UCSD-AML1 (cell line): ENCODE measurements at regions not wholly inside any gene's neighbourhood (a gene's known extent, or its start where the extent isn't known, plus 50 kb on each side); places are given as distances from the start of the nearest gene placed in this dataset.

Source experiments
- DNase-seq: peaks from one replicate; lab custom pipeline; 2025; ENCODE audit not compliant: unreplicated experiment; lab: John Stamatoyannopoulos, UW

- DNase-seq: no peak
Measured at GRCh38 chr11:116172156-116172555, 600.6 kb downstream of the BUD13 start.

- DNase-seq: no peak
Measured at GRCh38 chr11:116171271-116172140, 601.3 kb downstream of the BUD13 start.

- DNase-seq: no peak
Measured at GRCh38 chr11:116170526-116171120, 602.2 kb downstream of the BUD13 start.

- no peak for DNase-seq
Measured at GRCh38 chr11:116169776-116170175, 603.0 kb downstream of the BUD13 start.

- no peak for DNase-seq
Measured at GRCh38 chr11:116168459-116168787, 604.4 kb downstream of the BUD13 start.

GRCh38 chr11:116167706-116168458 lies 604.9 kb downstream of the BUD13 start:
- DNase-seq: no peak

- no peak for DNase-seq
Measured at GRCh38 chr11:116166573-116167465, 606.0 kb downstream of the BUD13 start.

GRCh38 chr11:116164843-116165242 lies 607.9 kb downstream of the BUD13 start:
- no peak for DNase-seq

GRCh38 chr11:116162886-116163230 lies 609.9 kb downstream of the BUD13 start:
- no peak for DNase-seq

GRCh38 chr11:116162086-116162885 lies 610.5 kb downstream of the BUD13 start:
- no peak for DNase-seq

- no peak for DNase-seq
Measured at GRCh38 chr11:116148645-116149044, 624.1 kb downstream of the BUD13 start.

GRCh38 chr11:116148056-116148455 lies 624.7 kb downstream of the BUD13 start:
- no peak for DNase-seq

- no peak for DNase-seq
Measured at GRCh38 chr11:116145187-116145865, 627.5 kb downstream of the BUD13 start.

- no peak for DNase-seq
Measured at GRCh38 chr11:116144387-116144958, 628.3 kb downstream of the BUD13 start.

GRCh38 chr11:116138280-116138679 lies 634.1 kb upstream of the CADM1 start:
- DNase-seq: no peak

- DNase-seq: no peak
Measured at GRCh38 chr11:116137753-116138152, 633.5 kb upstream of the CADM1 start.

- peak; percentile 26 for DNase-seq
Measured at GRCh38 chr11:116136987-116137674, 632.9 kb upstream of the CADM1 start.

GRCh38 chr11:116135891-116136290 lies 631.7 kb upstream of the CADM1 start:
- no peak for DNase-seq

- no peak for DNase-seq
Measured at GRCh38 chr11:116134450-116134849, 630.2 kb upstream of the CADM1 start.
